Choroid plexus epithelial cell (primary cell): ENCODE measurements at regions not wholly inside any gene's neighbourhood (a gene's known extent, or its start where the extent isn't known, plus 50 kb on each side); places are given as distances from the start of the nearest gene placed in this dataset.

Experiments used
- DNase-seq: peaks from one replicate; pipeline ENCODE4 v3.0.0-alpha.2; 2010; ENCODE audit warnings: low read depth
- H3K4me3 ChIP-seq: 2 replicates; pipeline ENCODE4 v1.5.1; 2011; ENCODE audit warnings: low read depth, mild to moderate bottlenecking, control low read depth, low read length, moderate library complexity
- TF ChIP-seq, protein P1 (sequence below): conservative IDR thresholded peaks from 2 replicates; pipeline ENCODE4 v1.5.1; 2011; ENCODE audit warnings: low read depth, mild to moderate bottlenecking, control low read depth, inconsistent platforms, low read length, moderate library complexity

DNA sequence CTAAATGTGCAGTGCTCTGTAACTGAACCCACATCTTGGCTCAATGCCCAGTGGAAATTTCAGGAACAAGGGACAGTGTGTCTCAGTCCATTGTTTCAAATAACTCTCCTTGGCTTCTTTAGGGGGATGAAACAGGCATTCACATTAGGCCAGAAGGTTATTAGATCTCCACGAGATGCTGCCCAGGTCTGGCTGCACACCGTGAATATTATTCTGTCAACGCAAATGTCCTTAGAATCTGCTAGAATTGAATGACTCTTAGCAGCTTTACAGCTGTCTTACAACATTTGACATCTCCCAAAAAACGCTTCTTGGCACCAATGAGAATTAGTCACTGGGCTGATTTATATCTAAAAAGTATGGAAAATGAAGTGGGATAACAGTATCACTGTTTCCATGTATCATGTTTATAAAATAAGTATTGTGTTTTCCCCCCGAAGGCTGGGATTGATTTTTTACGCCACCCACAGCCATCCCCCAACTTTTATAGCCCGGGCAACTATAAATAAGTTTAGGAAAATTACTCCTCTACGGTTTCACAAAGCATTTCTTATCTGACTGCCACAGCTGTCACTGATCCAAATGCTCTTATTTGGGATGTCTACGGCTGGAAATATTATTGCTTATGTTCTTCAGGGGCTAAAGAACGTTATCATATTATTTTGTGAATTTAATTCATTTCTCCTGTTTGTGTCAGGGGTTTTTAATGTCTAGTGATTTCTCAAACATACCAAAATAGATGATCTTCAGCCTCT, 559.7 kb upstream of the FAT1 start:
- TF ChIP-seq, protein P1, sequence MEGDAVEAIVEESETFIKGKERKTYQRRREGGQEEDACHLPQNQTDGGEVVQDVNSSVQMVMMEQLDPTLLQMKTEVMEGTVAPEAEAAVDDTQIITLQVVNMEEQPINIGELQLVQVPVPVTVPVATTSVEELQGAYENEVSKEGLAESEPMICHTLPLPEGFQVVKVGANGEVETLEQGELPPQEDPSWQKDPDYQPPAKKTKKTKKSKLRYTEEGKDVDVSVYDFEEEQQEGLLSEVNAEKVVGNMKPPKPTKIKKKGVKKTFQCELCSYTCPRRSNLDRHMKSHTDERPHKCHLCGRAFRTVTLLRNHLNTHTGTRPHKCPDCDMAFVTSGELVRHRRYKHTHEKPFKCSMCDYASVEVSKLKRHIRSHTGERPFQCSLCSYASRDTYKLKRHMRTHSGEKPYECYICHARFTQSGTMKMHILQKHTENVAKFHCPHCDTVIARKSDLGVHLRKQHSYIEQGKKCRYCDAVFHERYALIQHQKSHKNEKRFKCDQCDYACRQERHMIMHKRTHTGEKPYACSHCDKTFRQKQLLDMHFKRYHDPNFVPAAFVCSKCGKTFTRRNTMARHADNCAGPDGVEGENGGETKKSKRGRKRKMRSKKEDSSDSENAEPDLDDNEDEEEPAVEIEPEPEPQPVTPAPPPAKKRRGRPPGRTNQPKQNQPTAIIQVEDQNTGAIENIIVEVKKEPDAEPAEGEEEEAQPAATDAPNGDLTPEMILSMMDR, result no peak
- no peak for DNase-seq
- no peak overlapping the region for H3K4me3 ChIP-seq

DNA sequence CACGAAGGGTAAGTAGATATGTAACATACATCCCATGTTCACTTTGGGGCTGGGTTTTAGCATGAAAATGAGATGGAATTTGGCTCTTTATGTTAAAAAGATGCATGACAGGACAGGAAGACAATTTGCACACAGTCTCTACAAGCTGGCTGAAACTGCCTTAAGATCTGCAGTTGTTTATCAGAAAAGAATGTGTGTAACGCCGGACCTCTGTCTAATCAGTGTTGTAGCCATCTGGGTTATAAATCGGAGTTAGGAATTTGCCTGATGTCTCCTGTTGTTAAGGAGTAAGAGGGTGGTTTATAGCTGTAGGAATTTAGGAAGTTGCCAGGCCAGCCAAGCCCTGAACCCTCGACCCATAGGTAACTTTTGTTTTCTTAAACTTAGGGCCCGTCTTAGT, 562.9 kb upstream of the FAT1 start:
- TF ChIP-seq, protein P1, result no peak
- H3K4me3 ChIP-seq, result no peak overlapping the region
- DNase-seq, result peak; percentile 31

DNA sequence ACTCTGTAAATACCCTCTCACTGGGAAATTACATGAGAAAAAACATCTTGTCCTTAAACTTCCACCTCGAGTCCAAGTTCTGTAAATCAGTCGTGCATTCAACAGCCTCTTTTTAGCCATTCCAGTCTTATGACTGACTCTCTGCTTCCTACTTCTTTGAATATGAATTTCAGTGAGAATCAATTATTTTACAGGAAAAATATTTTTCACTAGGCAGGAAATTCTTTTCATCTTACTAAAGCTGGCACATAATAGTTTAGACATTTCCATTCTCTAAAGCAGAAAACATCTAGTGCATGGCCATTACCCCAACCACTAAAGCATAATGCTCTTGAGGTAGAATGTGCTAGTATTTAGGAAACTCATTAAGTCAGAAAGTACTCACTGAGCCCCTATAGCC, 565.7 kb upstream of the FAT1 start:
- DNase-seq, result no peak
- no peak overlapping the region for H3K4me3 ChIP-seq
- TF ChIP-seq, protein P1, result no peak

DNA sequence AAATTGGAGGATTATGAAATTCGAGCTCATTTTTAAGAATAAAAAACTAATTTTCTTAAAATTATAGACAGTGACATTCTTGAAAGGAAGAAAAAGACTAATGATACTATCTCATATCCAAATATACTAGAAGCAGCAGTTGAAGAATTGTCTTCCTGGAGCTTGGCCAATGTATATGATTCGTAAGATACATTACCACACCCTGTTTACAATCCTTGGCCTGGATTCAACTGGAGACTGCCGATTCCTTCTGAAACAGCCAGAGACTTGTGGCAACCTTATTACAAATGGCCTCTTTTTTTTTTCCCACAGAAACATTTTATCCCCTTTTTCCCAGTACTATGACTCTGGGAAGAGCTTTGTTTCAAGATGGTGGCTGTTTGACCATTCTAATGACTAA, 571.2 kb upstream of the FAT1 start:
- peak; percentile 21 for DNase-seq
- TF ChIP-seq, protein P1, result no peak
- H3K4me3 ChIP-seq, result no peak overlapping the region

DNA sequence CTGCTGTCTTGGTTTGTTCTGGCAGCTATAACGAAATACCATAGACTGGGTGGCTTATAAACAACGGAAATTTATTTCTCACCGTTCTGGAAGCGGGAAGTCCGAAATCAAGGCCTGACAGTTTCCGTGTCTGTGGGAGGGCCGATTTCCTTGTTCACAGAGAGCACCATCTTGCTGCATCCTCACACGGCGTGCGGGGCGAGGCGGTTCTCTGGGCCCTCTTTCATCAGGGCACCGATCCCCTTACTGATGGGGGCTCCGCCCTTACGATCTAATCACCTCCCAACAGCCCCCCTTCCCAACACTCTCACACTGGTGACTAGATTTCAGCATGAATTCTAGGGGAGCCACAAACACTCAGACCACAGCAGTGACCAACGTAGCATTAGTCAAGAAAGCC, 578.3 kb upstream of the FAT1 start:
- TF ChIP-seq, protein P1, result no peak
- no peak for DNase-seq
- H3K4me3 ChIP-seq, result no peak overlapping the region

DNA sequence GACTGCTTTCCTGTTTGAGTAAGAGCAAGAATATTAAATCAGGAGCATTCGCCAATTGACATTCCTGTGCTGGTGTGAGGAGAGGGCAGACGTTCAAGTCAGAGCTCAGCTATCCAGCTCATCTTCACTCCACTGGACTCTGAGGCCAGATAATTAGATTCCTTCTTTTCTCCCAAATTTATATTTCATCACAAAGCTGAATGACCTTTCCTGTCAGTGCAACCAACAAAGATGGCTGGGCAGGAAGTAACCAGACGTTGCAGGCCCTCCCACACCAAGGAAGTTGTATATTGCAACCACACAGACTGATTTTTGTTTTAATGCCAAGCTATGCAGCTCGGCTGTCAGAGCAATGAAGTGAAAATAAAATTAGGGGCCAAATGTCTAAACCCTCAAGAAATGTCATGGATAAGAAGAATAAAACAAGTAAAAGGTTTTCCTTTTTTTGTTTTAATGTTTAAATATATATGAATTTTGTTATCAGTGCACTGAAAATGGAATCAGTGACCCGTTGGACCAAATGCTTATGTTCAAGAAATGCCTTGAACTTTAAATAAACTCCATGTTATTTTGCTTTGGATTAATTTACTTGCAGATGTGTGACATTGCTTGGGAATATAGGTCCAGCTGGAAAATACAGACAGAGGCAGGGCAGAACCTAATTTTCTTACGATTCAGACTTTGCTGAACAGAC, 578.9 kb upstream of the FAT1 start:
- H3K4me3 ChIP-seq, result no peak overlapping the region
- TF ChIP-seq, protein P1, result no peak
- peak; percentile 23 for DNase-seq
